MM.1S (cell line): ENCODE measurements at regions not wholly inside any gene's neighbourhood (a gene's known extent, or its start where the extent isn't known, plus 50 kb on each side); places are given as distances from the start of the nearest gene placed in this dataset.

Experiments
- CTCF ChIP-seq: fragments of 300-600 bp; sonication (generic); IDR thresholded peaks from 2 replicates; pipeline ENCODE4 v1.5.1; 2016; ENCODE audit warnings: antibody characterized with exemption, low read length, mixed read lengths
- EZH2 ChIP-seq: fragments of 300-600 bp; sonication (generic); optimal IDR thresholded peaks from 2 replicates; pipeline ENCODE3; 2017; ENCODE audit warnings: low read depth, mild to moderate bottlenecking, antibody characterized with exemption, low read length, mixed read lengths
- EZH2phosphoT487 ChIP-seq: fragments of 300-600 bp; sonication (generic); IDR thresholded peaks from 2 replicates; pipeline ENCODE4 v1.6.1; 2018; ENCODE audit warnings: antibody characterized with exemption, low read length

- no peak for TF ChIP-seq EZH2
- TF ChIP-seq EZH2phosphoT487, result no peak
- TF ChIP-seq CTCF, result no peak
Observed at GRCh38 chr12:126219654-126220279, 1154.5 kb downstream of the AACS start.
